SK-N-SH treated with all-trans-retinoic acid at 6 μM for 48 hours (cell line): ENCODE measurements at regions not wholly inside any gene's neighbourhood (a gene's known extent, or its start where the extent isn't known, plus 50 kb on each side); places are given as distances from the start of the nearest gene placed in this dataset.

Experiments used
- ATAC-seq: fragments of 200-7000 bp; cut with Tn5 transposase; 3 replicates; pipeline ENCODE4 v1.9.1; 2020; ENCODE audit warnings: mild to moderate bottlenecking, moderate library complexity
- ARNTL ChIP-seq: fragments of 450-650 bp; formaldehyde crosslinking; IDR thresholded peaks from 2 replicates; pipeline ENCODE4 v1.5.0; 2020; ENCODE audit warnings: low read depth, mild to moderate bottlenecking, moderate library complexity, borderline replicate concordance
- BACH2 ChIP-seq: fragments of 250-450 bp; sonication (Bioruptor Pico); IDR thresholded peaks from 2 replicates; pipeline ENCODE4 v1.9.0; 2021; ENCODE audit warnings: mild to moderate bottlenecking, borderline replicate concordance
- CREB5 ChIP-seq: fragments of 250-450 bp; sonication (Bioruptor Pico); IDR thresholded peaks from 2 replicates; pipeline ENCODE4 v1.5.1; 2020; ENCODE audit warnings: low read depth, mild to moderate bottlenecking, moderate library complexity
- CSRNP3 ChIP-seq: fragments of 250-450 bp; sonication (Bioruptor Pico); IDR thresholded peaks from 2 replicates; pipeline ENCODE4 v1.5.1; 2021; ENCODE audit warnings: mild to moderate bottlenecking, moderate library complexity
- ESRRG ChIP-seq: fragments of 250-450 bp; sonication (Bioruptor Pico); IDR thresholded peaks from 2 replicates; pipeline ENCODE4 v1.6.1; 2021; ENCODE audit warnings: mild to moderate bottlenecking
- GLIS3 ChIP-seq: fragments of 250-450 bp; sonication (Bioruptor Pico); IDR thresholded peaks from 2 replicates; pipeline ENCODE4 v1.5.0; 2020; ENCODE audit warnings: mild to moderate bottlenecking, moderate library complexity
- ISL1 ChIP-seq: fragments of 250-450 bp; sonication (Bioruptor Pico); IDR thresholded peaks from 2 replicates; pipeline ENCODE4 v2.1.2; 2022; ENCODE audit warnings: mild to moderate bottlenecking, moderate library complexity
- OSR1 ChIP-seq: fragments of 250-450 bp; sonication (Bioruptor Pico); IDR thresholded peaks from 2 replicates; pipeline ENCODE4 v1.8.0; 2022; ENCODE audit warnings: moderate library complexity, mild to moderate bottlenecking, inconsistent platforms
- PATZ1 ChIP-seq: fragments of 250-450 bp; sonication (Bioruptor Pico); IDR thresholded peaks from 2 replicates; pipeline ENCODE4 v1.8.0; 2020; ENCODE audit warnings: mild to moderate bottlenecking, moderate library complexity, borderline replicate concordance
- POU6F1 ChIP-seq: fragments of 250-450 bp; sonication (Bioruptor Pico); IDR thresholded peaks from 2 replicates; pipeline ENCODE4 v1.8.0; 2021; ENCODE audit warnings: low read depth, mild to moderate bottlenecking, moderate library complexity, borderline replicate concordance
- PPARA ChIP-seq: fragments of 250-450 bp; sonication (Bioruptor Pico); IDR thresholded peaks from 2 replicates; pipeline ENCODE4 v1.5.0; 2020; ENCODE audit warnings: mild to moderate bottlenecking, borderline replicate concordance
- RARB ChIP-seq: fragments of 250-450 bp; sonication (Bioruptor Pico); IDR thresholded peaks from 2 replicates; pipeline ENCODE4 v1.8.0; 2021; ENCODE audit warnings: mild to moderate bottlenecking, moderate library complexity
- SNAI2 ChIP-seq: fragments of 250-450 bp; sonication (Bioruptor Pico); IDR thresholded peaks from 2 replicates; pipeline ENCODE4 v1.5.0; 2020; ENCODE audit warnings: mild to moderate bottlenecking, moderate library complexity
- TCF4 ChIP-seq: fragments of 250-450 bp; sonication (Bioruptor Pico); IDR thresholded peaks from 2 replicates; pipeline ENCODE4 v1.8.0; 2021; ENCODE audit warnings: mild to moderate bottlenecking, moderate library complexity, borderline replicate concordance
- TOX ChIP-seq: fragments of 250-450 bp; sonication (Bioruptor Pico); IDR thresholded peaks from 2 replicates; pipeline ENCODE4 v1.8.0; 2021; ENCODE audit warnings: mild to moderate bottlenecking, moderate library complexity, borderline replicate concordance
- TSHZ2 ChIP-seq: fragments of 250-450 bp; sonication (Bioruptor Pico); IDR thresholded peaks from 2 replicates; pipeline ENCODE4 v1.5.0; 2020; ENCODE audit warnings: mild to moderate bottlenecking, moderate library complexity
- ZC3H10 ChIP-seq: fragments of 250-450 bp; sonication (Bioruptor Pico); IDR thresholded peaks from 2 replicates; pipeline ENCODE4 v1.5.1; 2021; ENCODE audit warnings: mild to moderate bottlenecking, moderate library complexity
- ZFP3 ChIP-seq: fragments of 250-450 bp; sonication (Bioruptor Pico); IDR thresholded peaks from 2 replicates; pipeline ENCODE4 v1.5.0; 2020; ENCODE audit warnings: mild to moderate bottlenecking, moderate library complexity
- ZFP30 ChIP-seq: fragments of 450-650 bp; formaldehyde crosslinking; IDR thresholded peaks from 2 replicates; pipeline ENCODE4 v1.5.0; 2022; ENCODE audit warnings: mild to moderate bottlenecking, moderate library complexity
- ZNF565 ChIP-seq: fragments of 450-650 bp; formaldehyde crosslinking; conservative IDR thresholded peaks from 2 replicates; pipeline ENCODE4 v1.5.0; 2020; ENCODE audit warnings: low read depth, mild to moderate bottlenecking, moderate library complexity
- ZNF70 ChIP-seq: fragments of 450-650 bp; formaldehyde crosslinking; IDR thresholded peaks from 2 replicates; pipeline ENCODE4 v1.5.0; 2020; ENCODE audit warnings: mild to moderate bottlenecking, moderate library complexity
- ZNF8 ChIP-seq: fragments of 450-650 bp; formaldehyde crosslinking; IDR thresholded peaks from 2 replicates; pipeline ENCODE4 v1.5.0; 2020; ENCODE audit warnings: mild to moderate bottlenecking, moderate library complexity

- ATAC-seq = no peak
- TF ChIP-seq TCF4 (CRISPR knock-in tag) (no peak), ZNF8 (CRISPR knock-in tag) (no peak), ISL1 (no peak), PATZ1 (no peak), PPARA (CRISPR knock-in tag) (no peak), GLIS3 (CRISPR knock-in tag) (no peak), ESRRG (CRISPR knock-in tag) (no peak), CSRNP3 (CRISPR knock-in tag) (no peak), ZNF70 (CRISPR knock-in tag) (no peak), ZFP30 (CRISPR knock-in tag) (no peak), RARB (CRISPR knock-in tag) (no peak), ARNTL (no peak), TSHZ2 (CRISPR knock-in tag) (no peak), TOX (CRISPR knock-in tag) (no peak), CREB5 (CRISPR knock-in tag) (no peak), ZNF565 (CRISPR knock-in tag) (no peak), OSR1 (CRISPR knock-in tag) (no peak), POU6F1 (no peak), ZC3H10 (CRISPR knock-in tag) (no peak)
Observed at GRCh38 chr15:46997501-46997900, 719.8 kb upstream of the SEMA6D start.

GRCh38 chr15:47003568-47003967 is 713.7 kb upstream of the SEMA6D start:
- ATAC-seq = no peak
- TF ChIP-seq ARNTL = no peak
- TF ChIP-seq ZNF70 (CRISPR knock-in tag) = no peak
- TF ChIP-seq SNAI2 = no peak
- no peak for TF ChIP-seq PPARA (CRISPR knock-in tag)
- TF ChIP-seq ZC3H10 (CRISPR knock-in tag) = no peak
- TF ChIP-seq TOX (CRISPR knock-in tag) = no peak
- no peak for TF ChIP-seq ZFP3 (CRISPR knock-in tag)
- TF ChIP-seq POU6F1 = no peak
- TF ChIP-seq GLIS3 (CRISPR knock-in tag) = no peak
- no peak for TF ChIP-seq PATZ1
- TF ChIP-seq BACH2 (CRISPR knock-in tag) = no peak
- TF ChIP-seq ZFP30 (CRISPR knock-in tag) = no peak
- TF ChIP-seq ZNF8 (CRISPR knock-in tag) = no peak
- no peak for TF ChIP-seq ESRRG (CRISPR knock-in tag)
- no peak for TF ChIP-seq CSRNP3 (CRISPR knock-in tag)
